Renal cortex interstitium (tissue), 11 donors: ENCODE measurements at regions not wholly inside any gene's neighbourhood (a gene's known extent, or its start where the extent isn't known, plus 50 kb on each side); places are given as distances from the start of the nearest gene placed in this dataset.
A peak's percentile ranks its signal among the peaks of the same experiment; 100 is the strongest.
"Not testable (repeated sequence)": the region's sequence is repeated elsewhere in the genome, so short reads cannot be mapped to it uniquely, and the experiment has no call there.

Source experiments
- DNase-seq, 11 donors: peaks; one replicate each; pipeline ENCODE4 v3.0.0-alpha.2; 2013; ENCODE audit warnings: low read depth in 9 of 11, low spot score in 4 of 11; ENCODE audit errors: extremely low read depth in 1 of 11

DNA sequence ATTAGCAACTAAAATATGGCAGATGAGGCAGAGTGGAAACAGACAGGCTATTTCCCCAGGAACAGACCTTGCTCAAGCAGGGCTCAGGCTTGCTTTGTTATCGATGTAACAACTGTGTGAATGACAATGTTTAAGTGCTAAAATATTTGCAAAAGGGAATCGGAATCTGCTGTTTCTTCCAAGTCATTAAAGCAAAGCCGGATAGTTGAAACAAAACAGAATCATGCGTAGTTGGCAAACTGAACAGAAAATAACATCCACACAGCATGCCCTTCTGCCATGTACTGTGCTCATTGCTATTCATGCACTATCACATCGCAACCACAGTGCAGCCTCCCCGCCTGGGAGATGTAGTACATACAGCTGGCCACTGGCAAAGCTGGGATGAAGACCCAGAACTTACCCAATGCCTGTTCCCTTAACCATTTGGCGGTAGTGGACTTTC lies 799.1 kb downstream of the DIAPH3 start:
- no peak for DNase-seq

DNA sequence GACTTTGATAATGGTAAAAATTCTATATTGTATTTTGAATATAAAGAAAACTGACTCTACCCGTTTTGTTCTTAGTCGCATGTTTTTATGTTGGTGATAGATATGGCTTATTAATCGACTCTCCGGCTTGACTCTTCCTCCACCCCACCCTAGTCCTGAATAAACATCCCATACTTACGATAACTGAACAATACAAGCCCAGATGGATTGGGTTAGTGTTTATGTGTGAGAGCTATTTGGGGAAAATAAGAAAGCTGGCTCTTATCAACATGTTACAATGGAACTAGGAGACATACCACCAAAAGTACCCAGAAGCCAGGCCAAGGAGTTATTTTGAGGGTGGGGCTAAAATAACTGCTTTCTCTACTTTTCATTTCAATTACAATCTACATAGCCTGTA lies 796.3 kb downstream of the DIAPH3 start:
- DNase-seq = no peak

GRCh38 chr13:59367904-59368303 lies 795.8 kb downstream of the DIAPH3 start:
- DNase-seq = no peak

GRCh38 chr13:59368693-59369092 lies 795.0 kb downstream of the DIAPH3 start:
- DNase-seq = no peak

GRCh38 chr13:59371229-59371628 lies 792.5 kb downstream of the DIAPH3 start:
- DNase-seq = no peak

GRCh38 chr13:59373341-59373740 lies 790.4 kb downstream of the DIAPH3 start:
- DNase-seq = no peak

DNA sequence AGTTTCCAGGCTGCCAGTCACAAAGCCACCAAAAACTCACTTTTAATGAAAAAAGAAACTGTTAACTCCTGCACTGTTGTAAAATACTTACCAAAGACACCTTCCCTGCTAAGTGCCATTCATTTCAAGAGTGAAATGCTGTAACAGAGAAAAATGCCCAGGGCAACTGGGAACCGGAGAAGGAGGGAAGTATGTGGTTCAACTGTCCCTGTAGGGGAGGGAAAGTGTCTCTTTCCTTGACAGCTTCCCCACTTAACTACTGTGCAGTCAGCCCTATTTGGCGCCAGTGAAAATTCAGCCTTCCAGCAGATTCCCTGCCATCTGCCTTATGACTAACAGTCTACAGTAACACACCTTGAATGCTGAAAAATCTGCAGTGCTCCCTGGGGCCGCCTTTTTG lies 789.0 kb downstream of the DIAPH3 start:
- DNase-seq = no peak

DNA sequence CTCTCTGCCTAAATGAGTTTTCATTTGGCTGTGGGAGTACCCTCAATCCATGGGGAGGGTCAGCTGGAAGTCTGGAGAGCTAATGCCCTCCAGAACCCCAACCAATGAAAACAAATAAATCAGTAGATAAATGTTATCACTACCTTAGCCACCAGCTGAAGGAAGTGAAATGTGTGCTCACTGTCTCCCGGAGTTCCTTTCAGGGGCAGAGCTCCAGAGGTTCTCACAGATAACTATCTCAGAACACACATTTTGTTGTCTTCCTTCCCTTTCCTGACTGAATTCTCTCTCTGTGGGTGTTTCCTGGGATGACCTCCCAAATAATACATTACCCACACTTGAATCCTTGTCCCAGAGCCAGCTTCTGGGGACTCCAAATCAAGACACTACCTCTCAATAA lies 779.6 kb downstream of the DIAPH3 start:
- DNase-seq = no peak

GRCh38 chr13:59391696-59392095 lies 772.0 kb downstream of the DIAPH3 start:
- DNase-seq = peak; percentile 45 to 65 (median 55)

DNA sequence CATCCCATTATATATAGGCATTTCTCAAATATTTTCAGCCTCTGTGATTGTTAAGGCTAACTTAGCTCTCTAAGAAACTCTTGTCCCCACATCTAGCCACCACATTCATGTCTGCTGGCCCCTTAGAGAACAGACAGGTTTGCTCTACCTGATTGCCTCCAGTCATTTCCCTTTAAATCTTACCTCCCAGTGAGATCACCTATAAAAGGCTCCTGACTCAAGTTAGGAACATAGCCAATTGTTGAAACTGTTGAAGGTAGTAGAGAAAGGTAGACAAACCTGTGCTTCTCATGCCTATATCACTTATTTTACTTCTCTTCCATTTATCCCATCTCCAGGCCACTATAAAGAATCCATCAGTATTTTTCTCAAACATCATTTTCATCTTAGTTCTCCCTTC lies 771.4 kb downstream of the DIAPH3 start:
- no peak for DNase-seq

- DNase-seq = no peak
These were observed 769.2 kb downstream of the DIAPH3 start for GRCh38 chr13:59394496-59394895.

- no peak for DNase-seq
These were observed 765.6 kb downstream of the DIAPH3 start for GRCh38 chr13:59398127-59398526.

GRCh38 chr13:59398661-59399060 lies 765.1 kb downstream of the DIAPH3 start:
- DNase-seq = no peak

- no peak for DNase-seq
These were observed 764.2 kb downstream of the DIAPH3 start for GRCh38 chr13:59399513-59399912.

GRCh38 chr13:59404331-59404730 lies 759.4 kb downstream of the DIAPH3 start:
- no peak for DNase-seq

- DNase-seq = not testable (repeated sequence)
These were observed 756.5 kb downstream of the DIAPH3 start for GRCh38 chr13:59407251-59407650.

- no peak for DNase-seq
These were observed 755.0 kb downstream of the DIAPH3 start for GRCh38 chr13:59408738-59409137.

DNA sequence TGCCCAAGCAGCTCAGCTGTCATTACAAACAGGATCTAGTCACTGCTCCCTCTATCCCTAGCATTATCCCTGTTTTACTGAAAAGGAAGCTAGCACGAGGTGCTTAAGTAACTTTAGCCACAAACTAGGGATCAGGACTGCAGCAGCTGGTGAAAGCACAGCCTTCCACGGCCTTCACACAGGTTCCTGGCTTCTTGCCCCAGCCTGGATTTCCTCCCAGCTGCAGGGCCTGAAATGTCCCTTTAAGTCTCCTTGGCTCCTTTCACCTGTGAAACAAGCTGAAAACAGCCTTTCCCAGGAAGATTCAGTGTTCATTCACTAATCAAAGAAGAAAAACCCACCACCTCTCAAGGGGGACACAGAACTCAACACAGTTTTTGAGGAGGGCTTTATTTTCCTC lies 754.5 kb downstream of the DIAPH3 start:
- DNase-seq = peak in 1 of 11 donors; percentile 11

DNA sequence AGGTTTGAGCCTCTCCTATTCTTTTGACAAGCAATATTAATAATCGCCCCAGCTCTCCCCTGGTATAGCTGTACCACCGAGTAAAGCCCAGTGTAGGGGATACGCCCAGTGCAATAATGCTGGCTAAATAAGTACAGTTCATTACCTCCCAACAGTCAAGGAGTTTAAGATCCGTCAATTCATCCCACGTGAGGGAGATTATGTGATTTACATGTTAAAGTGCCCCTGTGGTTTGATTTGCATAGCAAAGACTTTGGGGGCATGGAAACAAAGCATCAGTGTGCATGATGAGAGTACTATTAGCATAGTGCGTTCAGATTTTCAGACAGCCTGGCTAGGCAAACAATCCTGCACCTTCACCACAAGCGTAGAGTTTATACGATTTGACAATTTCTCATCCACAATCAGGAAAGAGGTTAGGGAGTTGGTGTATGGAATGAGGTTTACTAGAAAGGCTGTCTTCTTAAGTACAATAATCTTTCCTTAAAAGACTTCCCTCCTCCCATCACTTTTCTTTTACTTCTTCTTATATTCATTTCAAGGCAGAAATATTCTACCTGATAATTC lies 754.0 kb downstream of the DIAPH3 start:
- no peak for DNase-seq

- DNase-seq = no peak
These were observed 750.6 kb downstream of the DIAPH3 start for GRCh38 chr13:59413126-59413525.

DNA sequence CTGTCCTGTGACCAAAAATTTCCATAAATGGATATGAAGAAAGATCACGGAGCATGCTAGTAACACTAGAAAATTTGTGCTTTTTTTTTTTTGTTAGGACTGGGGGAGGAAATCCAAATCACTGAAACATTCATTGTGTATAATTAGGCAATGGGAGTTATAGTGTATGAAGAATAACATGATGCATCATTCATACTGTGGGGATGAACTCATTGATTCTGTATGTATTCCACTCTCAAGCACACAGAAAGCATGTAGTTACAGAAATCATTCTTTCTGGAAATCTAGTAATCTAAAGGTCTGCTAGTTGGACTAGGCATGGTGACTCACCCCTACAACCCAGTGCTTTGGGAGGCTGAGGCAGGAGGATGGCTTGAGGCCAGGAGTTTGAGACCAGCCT lies 749.7 kb downstream of the DIAPH3 start:
- DNase-seq = no peak

GRCh38 chr13:59415498-59415897 lies 748.2 kb downstream of the DIAPH3 start:
- DNase-seq = no peak
